ENCODE measurements at regions not wholly inside any gene's neighbourhood (a gene's known extent, or its start where the extent isn't known, plus 50 kb on each side); places are given as distances from the start of the nearest gene placed in this dataset.

DNA sequence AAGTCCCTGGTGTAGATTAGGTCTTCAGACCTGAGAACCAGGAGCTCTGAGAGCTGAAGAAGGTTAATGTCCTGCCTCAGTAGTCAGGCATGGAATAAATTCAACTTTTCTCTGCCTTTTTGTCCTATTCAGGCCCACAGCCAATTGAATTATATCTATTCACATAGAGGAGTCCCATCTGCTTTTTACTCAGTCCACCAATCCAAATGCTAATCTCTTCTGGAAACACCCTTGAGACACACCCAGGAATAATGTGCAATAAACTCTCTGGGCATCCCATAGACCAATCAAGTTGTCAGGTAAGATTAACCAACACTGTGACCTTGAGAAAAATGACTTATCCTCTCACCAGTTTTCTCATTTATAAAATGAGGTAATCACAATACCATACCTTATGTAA is 129.4 kb downstream of the MEX3B start:
- Histone ChIP-seq H3K4me1 (ENCODE audit: control insufficient read depth in 2 of 3, insufficient read depth in 2 of 3, low read depth in 1 of 3, low read length in 3 of 3) (peaks cover 0 to under 1% (median 0%) of the 10 kb centered on the region in 3 donors), H3K4me3 (ENCODE audit: low read length in 3 of 3) (no peak overlapping the region), H3K9me3 (ENCODE audit: control insufficient read depth in 2 of 3, insufficient read depth in 1 of 3, low read length in 3 of 3) (peaks cover 0 to 7% (median 0%) of the 10 kb centered on the region in 3 donors), H3K9ac (ENCODE audit: low read length in 3 of 3) (no peak overlapping the region), H3K27ac (ENCODE audit: low read depth in 2 of 2, low read length in 2 of 2) (no peak overlapping the region), H3K27me3 (ENCODE audit: control insufficient read depth, insufficient read depth, low read length) (no peaks in the 10 kb centered on the region), H3K36me3 (ENCODE audit: control insufficient read depth in 2 of 3, insufficient read depth in 3 of 3, low read length in 3 of 3) (no peaks in the 10 kb centered on the region)
- intact Hi-C loops (cut with DNase I), result no loop called here
- no peak for DNase-seq
- TF ChIP-seq, protein P1, sequence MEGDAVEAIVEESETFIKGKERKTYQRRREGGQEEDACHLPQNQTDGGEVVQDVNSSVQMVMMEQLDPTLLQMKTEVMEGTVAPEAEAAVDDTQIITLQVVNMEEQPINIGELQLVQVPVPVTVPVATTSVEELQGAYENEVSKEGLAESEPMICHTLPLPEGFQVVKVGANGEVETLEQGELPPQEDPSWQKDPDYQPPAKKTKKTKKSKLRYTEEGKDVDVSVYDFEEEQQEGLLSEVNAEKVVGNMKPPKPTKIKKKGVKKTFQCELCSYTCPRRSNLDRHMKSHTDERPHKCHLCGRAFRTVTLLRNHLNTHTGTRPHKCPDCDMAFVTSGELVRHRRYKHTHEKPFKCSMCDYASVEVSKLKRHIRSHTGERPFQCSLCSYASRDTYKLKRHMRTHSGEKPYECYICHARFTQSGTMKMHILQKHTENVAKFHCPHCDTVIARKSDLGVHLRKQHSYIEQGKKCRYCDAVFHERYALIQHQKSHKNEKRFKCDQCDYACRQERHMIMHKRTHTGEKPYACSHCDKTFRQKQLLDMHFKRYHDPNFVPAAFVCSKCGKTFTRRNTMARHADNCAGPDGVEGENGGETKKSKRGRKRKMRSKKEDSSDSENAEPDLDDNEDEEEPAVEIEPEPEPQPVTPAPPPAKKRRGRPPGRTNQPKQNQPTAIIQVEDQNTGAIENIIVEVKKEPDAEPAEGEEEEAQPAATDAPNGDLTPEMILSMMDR (IDR thresholded peaks at IDR 0.05; ENCODE audit: borderline replicate concordance, extremely low read depth, insufficient read depth), result no peak
- FAIRE-seq, result no peak

DNA sequence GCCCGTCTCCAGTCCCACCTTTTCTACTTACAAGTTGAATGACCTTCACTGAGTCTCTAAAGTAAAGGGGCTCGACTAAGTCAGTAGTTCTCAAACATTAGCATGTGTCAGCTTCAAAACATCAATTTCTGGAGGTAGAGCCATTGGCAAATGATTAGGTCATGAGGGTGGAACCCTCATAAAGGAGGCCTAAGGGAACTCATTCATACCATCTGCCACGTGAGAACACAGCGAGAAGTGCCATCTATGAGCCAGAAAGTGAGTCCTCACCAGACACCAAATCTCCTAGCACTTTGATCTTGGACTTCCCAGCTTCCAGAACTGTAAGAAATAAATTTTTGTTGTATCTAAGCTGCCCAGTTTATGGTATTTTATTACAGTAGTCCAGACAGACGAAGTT is 129.8 kb downstream of the MEX3B start:
- TF ChIP-seq, protein P1 (IDR thresholded peaks at IDR 0.05; ENCODE audit: borderline replicate concordance, extremely low read depth, insufficient read depth), result no peak
- H3K4me1 ChIP-seq (ENCODE audit: control insufficient read depth in 2 of 3, insufficient read depth in 2 of 3, low read depth in 1 of 3, low read length in 3 of 3), result peaks cover 0 to 5% (median 0%) of the 10 kb centered on the region in 3 donors
- H3K9ac ChIP-seq (ENCODE audit: low read length in 3 of 3), result no peak overlapping the region
- H3K36me3 ChIP-seq (ENCODE audit: control insufficient read depth in 2 of 3, insufficient read depth in 3 of 3, low read length in 3 of 3), result no peaks in the 10 kb centered on the region
- FAIRE-seq (no peak), DNase-seq (no peak)
- intact Hi-C loops (cut with DNase I), result no loop called here
- no peaks in the 10 kb centered on the region for H3K27me3 ChIP-seq (ENCODE audit: control insufficient read depth, insufficient read depth, low read length)
- no peak overlapping the region for H3K27ac ChIP-seq (ENCODE audit: low read depth in 2 of 2, low read length in 2 of 2)
- peaks cover 0 to 4% (median 0%) of the 10 kb centered on the region in 3 donors for H3K9me3 ChIP-seq (ENCODE audit: control insufficient read depth in 2 of 3, insufficient read depth in 1 of 3, low read length in 3 of 3)
- no peak overlapping the region for H3K4me3 ChIP-seq (ENCODE audit: low read length in 3 of 3)

DNA sequence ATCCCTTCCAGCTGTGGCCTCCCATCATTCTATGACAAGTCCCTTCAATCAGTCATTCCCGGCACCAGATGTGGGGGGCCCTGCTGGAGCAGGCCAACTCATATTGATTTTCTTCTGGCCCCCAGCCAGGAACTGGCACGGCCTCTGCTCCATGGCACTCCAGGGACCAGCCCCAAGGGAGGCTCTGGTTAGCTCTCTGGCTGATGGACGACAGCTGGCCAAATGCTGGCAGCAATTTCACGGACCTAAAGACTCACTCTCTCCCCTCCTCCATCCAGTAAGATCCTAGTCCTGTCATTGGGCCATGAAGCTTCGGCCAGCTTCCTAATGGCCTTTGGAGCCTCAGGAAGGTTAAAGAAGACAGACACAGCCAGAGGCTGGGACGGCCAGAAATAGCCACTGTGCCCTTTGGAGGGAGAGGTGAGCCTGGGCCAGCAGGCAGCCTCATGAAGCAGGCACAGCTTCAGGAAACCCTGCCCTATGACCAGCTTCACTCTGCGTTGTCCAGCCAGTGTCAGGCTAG is 131.0 kb downstream of the MEX3B start:
- Histone ChIP-seq H3K36me3 (ENCODE audit: control insufficient read depth in 2 of 3, insufficient read depth in 3 of 3, low read length in 3 of 3) (no peaks in the 10 kb centered on the region), H3K27ac (ENCODE audit: low read depth in 2 of 2, low read length in 2 of 2) (no peak overlapping the region), H3K9ac (ENCODE audit: low read length in 3 of 3) (no peak overlapping the region), H3K27me3 (ENCODE audit: control insufficient read depth, insufficient read depth, low read length) (no peaks in the 10 kb centered on the region), H3K9me3 (ENCODE audit: control insufficient read depth in 2 of 3, insufficient read depth in 1 of 3, low read length in 3 of 3) (peaks cover 0 to 4% (median 0%) of the 10 kb centered on the region in 3 donors), H3K4me1 (ENCODE audit: control insufficient read depth in 2 of 3, insufficient read depth in 2 of 3, low read depth in 1 of 3, low read length in 3 of 3) (peaks cover 0 to 8% (median 0%) of the 10 kb centered on the region in 3 donors), H3K4me3 (ENCODE audit: low read length in 3 of 3) (no peak overlapping the region)
- FAIRE-seq, result no peak
- intact Hi-C loops (cut with DNase I), result no loop called here
- TF ChIP-seq, protein P1 (IDR thresholded peaks at IDR 0.05; ENCODE audit: borderline replicate concordance, extremely low read depth, insufficient read depth), result no peak
- DNase-seq, result peak in 1 of 5 donors; percentile 36

DNA sequence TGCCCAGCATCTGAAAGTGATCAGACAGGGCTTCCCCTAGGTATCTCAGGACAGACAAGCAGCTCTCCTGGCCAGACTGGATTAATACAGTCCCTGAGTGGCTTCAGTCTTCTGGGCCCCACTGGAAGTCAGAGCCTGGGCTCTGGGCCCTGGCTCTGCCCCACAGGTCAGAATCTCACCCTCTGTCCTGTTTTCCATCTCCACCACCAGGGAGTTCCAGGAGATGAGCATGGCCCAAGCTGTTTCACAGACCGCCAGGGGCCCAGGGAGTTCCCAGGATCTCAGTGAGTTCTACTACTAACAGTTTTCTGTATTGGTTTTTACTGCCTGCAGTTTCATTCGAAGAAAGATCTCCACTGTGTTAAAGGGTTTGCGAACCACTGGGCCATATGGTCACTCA is 131.5 kb downstream of the MEX3B start:
- peaks cover 0 to 8% (median 0%) of the 10 kb centered on the region in 3 donors for H3K4me1 ChIP-seq (ENCODE audit: control insufficient read depth in 2 of 3, insufficient read depth in 2 of 3, low read depth in 1 of 3, low read length in 3 of 3)
- no peak overlapping the region for H3K9ac ChIP-seq (ENCODE audit: low read length in 3 of 3)
- no peaks in the 10 kb centered on the region for H3K27me3 ChIP-seq (ENCODE audit: control insufficient read depth, insufficient read depth, low read length)
- intact Hi-C loops (cut with DNase I), result no loop called here
- no peaks in the 10 kb centered on the region for H3K36me3 ChIP-seq (ENCODE audit: control insufficient read depth in 2 of 3, insufficient read depth in 3 of 3, low read length in 3 of 3)
- FAIRE-seq, result no peak
- H3K4me3 ChIP-seq (ENCODE audit: low read length in 3 of 3), result no peak overlapping the region
- TF ChIP-seq, protein P1 (IDR thresholded peaks at IDR 0.05; ENCODE audit: borderline replicate concordance, extremely low read depth, insufficient read depth), result no peak
- H3K27ac ChIP-seq (ENCODE audit: low read depth in 2 of 2, low read length in 2 of 2), result no peak overlapping the region
- H3K9me3 ChIP-seq (ENCODE audit: control insufficient read depth in 2 of 3, insufficient read depth in 1 of 3, low read length in 3 of 3), result peaks cover 0 to 4% (median 0%) of the 10 kb centered on the region in 3 donors
- no peak for DNase-seq

Data from kidney (tissue), 13 donors.